CD4-positive, alpha-beta T cell (primary cell): ENCODE measurements at regions not wholly inside any gene's neighbourhood (a gene's known extent, or its start where the extent isn't known, plus 50 kb on each side); places are given as distances from the start of the nearest gene placed in this dataset.

Source experiments
- ATAC-seq: fragments of 200-7000 bp; cut with Tn5 transposase; one replicate; pipeline ENCODE4 v1.10.0; 2022; ENCODE audit warnings: mild to moderate bottlenecking; ENCODE audit not compliant: poor library complexity
- CTCF ChIA-PET: fragments of 350-600 bp; sonication (Branson Sonifier 250); formaldehyde crosslinking; loops from one replicate; lab custom pipeline; 2021; ENCODE audit warnings: antibody characterized with exemption, inconsistent platforms; lab: Charles Lee
- POLR2A ChIA-PET: fragments of 350-600 bp; sonication (Branson Sonifier 250); formaldehyde crosslinking; loops from one replicate; lab custom pipeline; 2021; ENCODE audit warnings: antibody characterized with exemption, inconsistent platforms; lab: Charles Lee
- DNase-seq, 14 experiments: peaks; one replicate each; pipeline ENCODE4 v3.0.0-alpha.2; 2013 to 2020; ENCODE audit warnings: mixed read lengths in 2 of 14
- H3K27ac ChIP-seq, 2 donors: one replicate each; pipeline versions ENCODE4 v1.5.1 to v1.7.0; 2013; ENCODE audit warnings: low read length in 2 of 2, low read depth in 1 of 2, mild to moderate bottlenecking in 1 of 2
- H3K27me3 ChIP-seq, 2 experiments: 1 replicate in 1 of 2; 2 replicates in 1 of 2; pipeline versions ENCODE4 v1.6.1 to v1.7.0; 2013; ENCODE audit warnings: low read length in 2 of 2, control low read depth in 1 of 2, mild to moderate bottlenecking in 1 of 2, moderate library complexity in 1 of 2; ENCODE audit not compliant: insufficient read depth in 2 of 2, control insufficient read depth in 1 of 2
- H3K36me3 ChIP-seq: one replicate; pipeline ENCODE4 v1.6.1; 2013; ENCODE audit warnings: low read length, control low read depth; ENCODE audit not compliant: insufficient read depth
- H3K4me1 ChIP-seq: one replicate; pipeline ENCODE4 v1.6.1; 2013; ENCODE audit warnings: low read length, control low read depth; ENCODE audit not compliant: insufficient read depth
- H3K4me3 ChIP-seq: one replicate; pipeline ENCODE4 v1.5.1; 2013; ENCODE audit warnings: mild to moderate bottlenecking, low read length, moderate library complexity
- H3K9me3 ChIP-seq, 2 experiments: 1 replicate in 1 of 2; 2 replicates in 1 of 2; pipeline versions ENCODE4 v1.6.1 to v1.7.0; 2013; ENCODE audit warnings: low read length in 2 of 2, mild to moderate bottlenecking in 2 of 2, control low read depth in 1 of 2, moderate library complexity in 1 of 2; ENCODE audit not compliant: control insufficient read depth in 1 of 2, insufficient read depth in 1 of 2
- H3K27ac Mint-ChIP-seq: one replicate; pipeline ENCODE4 v1.8.0; 2020; ENCODE audit warnings: mixed read lengths
- H3K27me3 Mint-ChIP-seq: one replicate; pipeline ENCODE4 v1.8.0; 2021; ENCODE audit warnings: mixed read lengths
- H3K36me3 Mint-ChIP-seq: one replicate; pipeline ENCODE4 v1.8.0; 2021; ENCODE audit warnings: low read depth, mixed read lengths
- H3K4me1 Mint-ChIP-seq: one replicate; pipeline ENCODE4 v1.8.0; 2021; ENCODE audit warnings: low read depth, mixed read lengths
- H3K4me3 Mint-ChIP-seq: one replicate; pipeline ENCODE4 v1.8.0; 2020; ENCODE audit warnings: mild to moderate bottlenecking, mixed read lengths
- H3K9me3 Mint-ChIP-seq: one replicate; pipeline ENCODE4 v1.8.0; 2020; ENCODE audit warnings: mixed read lengths
- intact Hi-C, 2 experiments: fragments of 100-400 bp; cut with DNase I in 1 of 2; cut with micrococcal nuclease in 1 of 2; formaldehyde crosslinking; loops; one replicate each; pipeline versions ENCODE4 v1.15.1 to v1.9.0; 2023 to 2025; cut with DNase I, micrococcal nuclease
- TF ChIP-seq, protein P1 (sequence below): fragments of 200-600 bp; IDR thresholded peaks from one replicate; pipeline ENCODE4 v1.8.0; 2022; ENCODE audit warnings: antibody characterized with exemption, mild to moderate bottlenecking

DNA sequence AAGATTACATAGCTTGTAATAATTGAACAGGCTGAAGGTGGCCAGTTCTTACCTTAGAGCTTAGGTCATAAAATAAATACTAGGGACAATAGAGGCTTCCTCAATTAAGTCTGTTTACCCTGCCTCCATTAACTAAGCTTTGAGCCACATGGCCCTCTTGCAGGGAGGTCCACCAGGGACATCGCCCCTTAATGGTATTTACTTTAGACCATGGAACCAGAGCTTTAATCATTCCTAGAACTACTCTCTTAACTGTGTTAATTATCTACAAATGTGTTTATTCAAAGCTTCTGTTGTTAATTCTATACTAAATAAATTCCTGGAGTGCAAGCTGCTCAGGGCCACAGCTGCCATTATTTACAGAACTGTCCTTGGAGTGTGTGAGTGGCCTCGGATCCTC lies 1402.2 kb downstream of the NLGN4Y start:
- Histone ChIP-seq H3K27ac (no peak overlapping the region), H3K36me3 (no peaks in the 10 kb centered on the region), H3K4me1 (no peaks in the 10 kb centered on the region), H3K27me3 (no peaks in the 10 kb centered on the region), H3K9me3 (no peaks in the 10 kb centered on the region), H3K4me3 (no peak overlapping the region)
- no peaks in the 10 kb centered on the region for H3K36me3 Mint-ChIP-seq
- intact Hi-C loops = no loop called here
- H3K27ac Mint-ChIP-seq = no peak overlapping the region
- H3K9me3 Mint-ChIP-seq = peaks cover 3% of the 10 kb centered on the region
- no peaks in the 10 kb centered on the region for H3K27me3 Mint-ChIP-seq
- ATAC-seq (no peak), DNase-seq (no peak)
- ChIA-PET CTCF (no interaction called here), POLR2A (no interaction called here)
- no peak overlapping the region for H3K4me3 Mint-ChIP-seq
- H3K4me1 Mint-ChIP-seq = no peaks in the 10 kb centered on the region
- TF ChIP-seq, protein P1, sequence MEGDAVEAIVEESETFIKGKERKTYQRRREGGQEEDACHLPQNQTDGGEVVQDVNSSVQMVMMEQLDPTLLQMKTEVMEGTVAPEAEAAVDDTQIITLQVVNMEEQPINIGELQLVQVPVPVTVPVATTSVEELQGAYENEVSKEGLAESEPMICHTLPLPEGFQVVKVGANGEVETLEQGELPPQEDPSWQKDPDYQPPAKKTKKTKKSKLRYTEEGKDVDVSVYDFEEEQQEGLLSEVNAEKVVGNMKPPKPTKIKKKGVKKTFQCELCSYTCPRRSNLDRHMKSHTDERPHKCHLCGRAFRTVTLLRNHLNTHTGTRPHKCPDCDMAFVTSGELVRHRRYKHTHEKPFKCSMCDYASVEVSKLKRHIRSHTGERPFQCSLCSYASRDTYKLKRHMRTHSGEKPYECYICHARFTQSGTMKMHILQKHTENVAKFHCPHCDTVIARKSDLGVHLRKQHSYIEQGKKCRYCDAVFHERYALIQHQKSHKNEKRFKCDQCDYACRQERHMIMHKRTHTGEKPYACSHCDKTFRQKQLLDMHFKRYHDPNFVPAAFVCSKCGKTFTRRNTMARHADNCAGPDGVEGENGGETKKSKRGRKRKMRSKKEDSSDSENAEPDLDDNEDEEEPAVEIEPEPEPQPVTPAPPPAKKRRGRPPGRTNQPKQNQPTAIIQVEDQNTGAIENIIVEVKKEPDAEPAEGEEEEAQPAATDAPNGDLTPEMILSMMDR = no peak

DNA sequence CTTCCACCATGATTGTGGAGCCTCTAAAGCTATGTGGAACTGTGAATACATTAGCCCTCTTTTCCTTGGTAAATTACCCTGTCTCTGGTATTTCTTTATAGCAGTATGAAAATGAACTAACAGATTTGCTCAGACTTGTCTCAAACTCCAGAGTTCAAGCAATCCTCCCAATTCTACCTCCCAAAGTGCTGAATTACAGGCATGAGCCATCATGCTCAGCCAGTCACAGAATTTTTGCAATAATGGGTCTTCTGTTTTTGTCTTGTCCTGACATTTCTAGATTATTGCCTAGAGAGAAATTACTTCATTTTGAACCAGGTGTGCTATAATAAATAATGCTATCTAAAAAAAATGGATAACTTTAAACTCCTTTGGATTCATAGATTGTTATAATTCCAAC lies 1414.5 kb downstream of the NLGN4Y start:
- intact Hi-C loops = loop anchor here in 1 of 2 experiments (10.0 kb wide), 1 partner anchor 56 kb away; no protein-coding TSS in a partner anchor

DNA sequence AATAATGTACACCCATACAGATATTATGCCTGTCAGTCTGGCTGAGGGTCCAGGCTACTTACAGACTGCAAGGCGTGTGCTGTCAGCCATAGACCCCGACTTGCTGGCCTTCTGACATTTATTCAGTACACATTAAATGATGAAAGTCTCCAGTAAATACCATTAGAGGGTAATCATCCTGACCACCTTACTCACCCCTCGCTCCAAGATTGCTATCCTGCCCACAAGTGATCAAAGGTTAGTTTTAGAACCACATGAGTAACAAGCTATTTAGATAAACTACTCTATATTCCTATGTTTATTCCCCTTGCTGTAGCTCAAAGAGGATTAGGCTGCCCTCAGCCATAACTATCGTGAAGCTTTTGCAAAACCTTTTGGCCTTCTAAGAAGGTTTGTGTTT lies 1426.7 kb downstream of the NLGN4Y start:
- no peak overlapping the region for H3K4me3 Mint-ChIP-seq
- no peaks in the 10 kb centered on the region for H3K36me3 ChIP-seq
- TF ChIP-seq, protein P1 = no peak
- intact Hi-C loops = no loop called here
- H3K4me1 ChIP-seq = no peaks in the 10 kb centered on the region
- H3K4me1 Mint-ChIP-seq = no peaks in the 10 kb centered on the region
- POLR2A ChIA-PET = no interaction called here
- H3K9me3 ChIP-seq = no peaks in the 10 kb centered on the region
- H3K27ac ChIP-seq = no peak overlapping the region
- no peaks in the 10 kb centered on the region for H3K27me3 Mint-ChIP-seq
- CTCF ChIA-PET = no interaction called here
- no peaks in the 10 kb centered on the region for H3K27me3 ChIP-seq
- no peaks in the 10 kb centered on the region for H3K9me3 Mint-ChIP-seq
- DNase-seq (no peak), ATAC-seq (no peak)
- no peak overlapping the region for H3K27ac Mint-ChIP-seq
- no peaks in the 10 kb centered on the region for H3K36me3 Mint-ChIP-seq
- H3K4me3 ChIP-seq = no peak overlapping the region

More for the DNA sequence above, 1414.5 kb downstream of the NLGN4Y start:
- no peak for ATAC-seq
- no peaks in the 10 kb centered on the region for H3K36me3 ChIP-seq
- H3K27ac ChIP-seq = no peak overlapping the region
- no peak overlapping the region for H3K4me3 ChIP-seq
- peaks cover 3% of the 10 kb centered on the region for H3K9me3 Mint-ChIP-seq
- TF ChIP-seq, protein P1 = no peak
- no peaks in the 10 kb centered on the region for H3K9me3 ChIP-seq
- no peaks in the 10 kb centered on the region for H3K4me1 Mint-ChIP-seq
- H3K27me3 Mint-ChIP-seq = no peaks in the 10 kb centered on the region
- POLR2A ChIA-PET = no interaction called here
- H3K27me3 ChIP-seq = no peaks in the 10 kb centered on the region
- no peaks in the 10 kb centered on the region for H3K36me3 Mint-ChIP-seq
- H3K4me3 Mint-ChIP-seq = no peak overlapping the region
- H3K27ac Mint-ChIP-seq = no peak overlapping the region
- CTCF ChIA-PET = no interaction called here
- DNase-seq = no peak
- no peaks in the 10 kb centered on the region for H3K4me1 ChIP-seq
